ENCODE measurements at regions not wholly inside any gene's neighbourhood (a gene's known extent, or its start where the extent isn't known, plus 50 kb on each side); places are given as distances from the start of the nearest gene placed in this dataset.

DNA sequence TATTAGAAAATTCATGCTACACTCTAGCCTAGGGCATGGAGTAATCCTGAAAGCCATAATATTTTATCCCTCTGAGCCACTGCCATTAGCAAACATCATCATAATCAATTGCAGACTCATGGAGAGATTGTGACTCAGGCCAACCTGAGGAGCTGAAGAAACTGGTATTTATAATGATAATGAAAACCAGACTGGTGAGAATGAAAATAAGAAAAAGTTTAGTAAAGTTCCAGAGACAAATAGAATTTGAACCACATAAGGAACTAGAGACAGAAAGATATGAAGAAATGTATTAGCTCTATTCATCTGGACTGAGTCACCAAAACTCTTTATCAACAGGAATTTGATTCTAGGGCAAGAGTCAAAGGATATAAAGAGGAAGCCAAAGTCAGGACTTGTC is 158.7 kb downstream of the DRD1 start:
- no peak for DNase-seq (ENCODE audit: low read depth)

- DNase-seq (ENCODE audit: low read depth) = no peak
Observed at GRCh38 chr5:175284806-175285205, 159.2 kb downstream of the DRD1 start.

- DNase-seq (ENCODE audit: low read depth) = no peak
Observed at GRCh38 chr5:175282611-175283225, 161.3 kb downstream of the DRD1 start.

GRCh38 chr5:175281714-175282113 is 162.3 kb downstream of the DRD1 start:
- no peak for DNase-seq (ENCODE audit: low read depth)

- no peak for DNase-seq (ENCODE audit: low read depth)
Observed at GRCh38 chr5:175281257-175281656, 162.7 kb downstream of the DRD1 start.

- DNase-seq (ENCODE audit: low read depth) = no peak
Observed at GRCh38 chr5:175279506-175279905, 164.5 kb downstream of the DRD1 start.

DNA sequence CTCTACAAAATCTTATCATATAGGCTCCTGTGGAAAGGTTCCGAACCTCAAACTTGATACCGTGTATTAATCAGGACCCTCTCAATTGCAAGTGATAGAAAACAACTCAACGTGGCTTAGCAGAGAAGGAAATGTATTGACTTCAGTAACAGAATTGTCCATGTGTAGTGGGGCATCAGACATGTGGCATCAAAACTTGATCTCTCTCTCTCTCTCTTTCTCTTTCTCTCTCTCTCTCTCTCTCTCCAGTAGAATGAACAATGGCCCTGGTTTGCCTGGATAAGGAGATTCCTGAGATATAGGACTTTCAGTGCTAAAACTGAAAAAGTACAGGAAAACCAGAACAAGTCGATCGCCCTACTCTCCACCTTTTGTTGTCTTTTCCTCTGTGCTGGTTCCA is 168.2 kb downstream of the DRD1 start:
- DNase-seq (ENCODE audit: low read depth) = no peak

- DNase-seq (ENCODE audit: low read depth) = no peak
Observed at GRCh38 chr5:175275097-175275496, 168.9 kb downstream of the DRD1 start.

- DNase-seq (ENCODE audit: low read depth) = no peak
Observed at GRCh38 chr5:175274171-175274570, 169.8 kb downstream of the DRD1 start.

GRCh38 chr5:175264406-175264805 is 179.6 kb downstream of the DRD1 start:
- DNase-seq (ENCODE audit: low read depth) = no peak

DNA sequence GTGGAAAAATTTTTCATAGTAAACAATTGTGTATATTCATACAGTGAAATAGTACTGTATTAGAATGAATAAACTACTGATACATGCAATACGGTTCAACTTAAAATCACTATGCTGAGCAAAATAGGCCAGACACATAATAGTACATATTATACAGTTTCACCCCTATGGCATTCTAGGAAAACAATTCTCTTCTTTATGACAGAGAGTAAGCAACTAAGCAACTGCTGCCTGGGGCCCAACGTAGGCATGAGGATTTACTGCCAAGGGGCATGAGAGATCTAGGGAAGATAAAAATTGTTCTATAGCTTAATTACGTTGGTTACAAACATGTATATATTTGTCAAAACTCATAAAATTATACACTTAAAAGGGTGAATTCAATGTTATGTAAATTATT is 180.2 kb downstream of the DRD1 start:
- no peak for DNase-seq (ENCODE audit: low read depth)

GRCh38 chr5:175261526-175261925 is 182.5 kb downstream of the DRD1 start:
- no peak for DNase-seq (ENCODE audit: low read depth)

DNA sequence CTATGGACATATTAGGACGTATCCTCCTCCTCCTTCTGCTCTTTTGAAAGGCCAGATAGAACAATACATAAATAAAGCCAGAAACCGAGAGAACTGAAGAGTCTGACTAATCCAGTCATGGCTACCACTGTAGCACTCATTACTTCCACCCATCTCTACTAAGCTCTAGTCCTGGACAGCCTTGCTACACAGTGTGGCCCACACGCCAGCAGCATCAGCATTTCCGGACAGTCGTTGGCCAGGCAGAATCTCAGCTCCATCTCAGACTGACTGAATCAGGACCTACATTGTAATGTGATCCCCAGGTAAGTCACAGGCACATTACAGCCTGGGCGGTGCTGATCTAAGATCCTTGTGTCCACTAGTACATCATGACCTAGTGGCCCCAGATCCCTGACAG is 182.9 kb downstream of the DRD1 start:
- DNase-seq (ENCODE audit: low read depth) = no peak

- no peak for DNase-seq (ENCODE audit: low read depth)
Observed at GRCh38 chr5:175257847-175258194, 186.2 kb downstream of the DRD1 start.

DNA sequence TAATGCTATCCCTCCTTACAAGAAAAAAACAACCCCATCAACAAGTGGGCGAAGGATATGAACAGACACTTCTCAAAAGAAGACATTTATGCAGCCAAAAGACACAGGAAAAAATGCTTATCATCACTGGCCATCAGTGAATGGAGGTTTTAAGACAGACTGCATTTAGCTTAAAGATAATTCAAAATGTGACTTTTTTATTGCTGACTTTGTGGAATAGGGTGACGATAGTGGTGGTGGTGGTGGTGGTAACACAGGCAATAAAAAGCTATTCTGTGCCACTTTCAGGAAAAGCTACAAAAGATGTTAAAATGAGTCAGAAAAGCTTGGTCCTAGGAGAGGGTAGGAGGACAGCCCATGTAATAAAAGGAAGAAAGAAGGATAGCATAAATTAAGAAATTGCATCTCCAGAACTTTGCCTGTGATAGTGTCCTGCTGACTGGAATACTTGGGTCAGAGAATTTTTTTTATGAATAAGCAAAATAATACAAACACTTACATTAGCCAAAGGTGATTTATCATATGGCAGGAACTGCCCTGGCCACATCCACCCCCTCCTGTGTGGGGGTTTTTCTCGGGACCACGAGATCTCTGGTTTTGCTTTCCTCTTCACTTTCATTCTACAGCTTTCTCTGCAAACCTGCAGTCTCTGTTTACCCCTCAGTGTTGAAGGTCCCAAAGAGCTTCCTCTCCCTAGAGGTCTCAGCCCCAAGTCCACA is 186.7 kb downstream of the DRD1 start:
- no peak for DNase-seq (ENCODE audit: low read depth)

DNA sequence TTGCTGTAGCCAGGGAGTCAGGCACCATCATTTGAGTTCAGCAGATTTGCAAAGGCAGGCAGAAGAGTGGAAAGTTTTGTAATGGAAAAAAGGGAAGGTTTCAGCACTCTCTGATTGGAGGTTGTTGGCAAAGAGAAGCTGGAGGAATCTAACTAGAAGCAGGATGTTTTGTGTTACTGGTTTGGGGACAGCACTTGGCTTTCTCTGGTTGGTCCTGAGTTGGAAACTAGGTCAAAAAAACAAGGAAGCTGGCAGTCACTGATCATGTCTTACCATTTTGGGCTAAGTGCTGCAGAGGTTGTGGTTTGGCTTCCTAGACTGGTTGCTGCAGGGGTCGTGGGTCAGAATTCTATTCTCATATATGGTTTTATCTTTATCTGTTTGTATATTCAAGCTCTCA is 189.8 kb downstream of the DRD1 start:
- no peak for DNase-seq (ENCODE audit: low read depth)

DNA sequence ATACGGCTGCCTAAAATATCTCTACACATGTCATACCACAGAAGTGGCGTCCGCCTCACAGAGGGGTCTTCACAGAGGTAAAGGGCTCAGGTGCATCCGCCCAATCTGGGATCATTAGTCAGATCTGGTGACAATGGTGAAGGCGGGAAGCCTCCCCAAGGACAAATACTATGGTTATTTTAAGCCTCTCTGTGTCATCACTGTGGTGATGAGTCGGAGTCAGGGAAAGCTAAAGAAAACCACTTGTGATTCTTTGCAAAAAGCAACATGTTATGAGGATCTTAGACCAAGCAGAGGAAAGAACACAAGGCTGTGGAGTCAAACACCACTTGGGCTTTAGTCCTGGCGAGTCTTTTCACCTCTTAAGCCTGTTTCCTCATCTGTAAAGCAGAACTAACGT is 190.4 kb downstream of the DRD1 start:
- DNase-seq (ENCODE audit: low read depth) = no peak

DNA sequence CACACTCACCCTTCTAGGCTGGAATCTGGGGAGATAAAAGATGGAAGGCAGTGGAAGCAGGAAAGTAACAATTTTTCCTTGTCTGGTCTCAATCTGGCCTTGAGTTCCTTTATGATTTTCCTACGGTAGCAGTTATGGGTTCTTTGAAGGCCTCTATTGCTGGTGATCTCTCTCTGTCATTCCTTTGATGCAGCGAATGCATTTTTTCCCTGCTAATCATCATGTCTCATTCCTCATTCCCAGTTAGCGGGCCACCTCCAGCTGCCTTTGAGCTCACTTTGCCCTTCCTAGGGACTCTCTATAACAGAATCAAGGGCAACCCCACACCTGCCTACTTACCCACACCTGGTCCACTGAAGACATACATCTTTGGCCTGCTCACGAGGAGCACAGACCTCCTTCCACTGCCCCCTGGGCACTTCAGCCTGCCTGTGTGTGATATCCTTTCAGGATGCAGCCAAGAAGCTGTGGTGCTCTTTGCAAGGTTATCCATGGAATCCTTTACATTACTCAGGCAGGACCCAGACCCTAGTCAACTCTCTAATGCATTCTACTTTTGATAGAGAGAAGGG is 191.7 kb downstream of the DRD1 start:
- no peak for DNase-seq (ENCODE audit: low read depth)

DNA sequence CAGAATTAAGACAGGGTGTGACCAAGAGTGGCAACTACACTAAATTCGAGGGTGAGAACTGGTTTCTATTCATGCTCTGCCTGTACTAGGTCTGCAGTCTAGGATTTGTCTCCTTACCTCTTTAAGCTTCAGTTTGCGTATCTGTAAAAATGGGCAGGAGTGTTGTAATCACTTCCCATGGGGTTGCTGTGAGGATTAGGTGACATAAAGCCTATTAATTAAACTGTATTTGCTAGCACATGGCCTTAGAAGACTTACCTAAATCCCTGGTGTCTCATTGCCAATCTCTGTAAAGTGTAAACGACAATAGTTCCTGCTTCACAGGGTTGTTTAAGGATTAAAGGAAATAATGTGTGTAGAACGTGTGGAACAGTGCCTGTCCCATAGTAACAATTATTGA is 193.6 kb downstream of the DRD1 start:
- no peak for DNase-seq (ENCODE audit: low read depth)

GRCh38 chr5:175248416-175248905 is 195.5 kb downstream of the DRD1 start:
- no peak for DNase-seq (ENCODE audit: low read depth)

DNA sequence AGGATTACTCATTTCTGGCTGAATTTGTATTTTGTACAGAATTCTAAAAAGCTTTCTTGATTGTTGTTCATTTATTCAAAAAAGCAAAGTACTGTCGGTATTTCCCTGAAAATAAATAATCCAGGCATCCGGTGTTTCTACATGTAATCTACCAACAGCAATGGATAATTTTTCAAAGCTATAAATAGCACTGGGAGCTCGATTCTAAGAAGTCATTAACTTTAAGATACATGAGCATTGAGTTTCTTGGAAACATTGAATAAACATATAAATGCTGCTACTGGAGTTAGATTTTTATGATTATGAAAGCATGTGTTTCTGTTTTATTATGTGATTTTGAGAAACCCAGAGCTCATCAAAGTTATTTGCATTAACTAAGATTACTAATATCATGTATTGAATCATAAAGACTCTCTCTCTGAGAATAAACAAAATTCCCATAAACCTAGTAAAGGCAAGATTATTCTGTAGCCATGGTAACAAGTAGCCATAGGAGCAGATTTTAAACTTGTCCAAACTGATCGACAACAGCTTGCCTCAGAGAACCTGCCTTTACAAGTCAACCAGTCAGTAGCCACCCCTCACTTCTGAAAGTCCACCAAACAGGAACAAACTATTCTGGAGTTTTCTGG is 197.0 kb downstream of the DRD1 start:
- DNase-seq (ENCODE audit: low read depth) = no peak

DNA sequence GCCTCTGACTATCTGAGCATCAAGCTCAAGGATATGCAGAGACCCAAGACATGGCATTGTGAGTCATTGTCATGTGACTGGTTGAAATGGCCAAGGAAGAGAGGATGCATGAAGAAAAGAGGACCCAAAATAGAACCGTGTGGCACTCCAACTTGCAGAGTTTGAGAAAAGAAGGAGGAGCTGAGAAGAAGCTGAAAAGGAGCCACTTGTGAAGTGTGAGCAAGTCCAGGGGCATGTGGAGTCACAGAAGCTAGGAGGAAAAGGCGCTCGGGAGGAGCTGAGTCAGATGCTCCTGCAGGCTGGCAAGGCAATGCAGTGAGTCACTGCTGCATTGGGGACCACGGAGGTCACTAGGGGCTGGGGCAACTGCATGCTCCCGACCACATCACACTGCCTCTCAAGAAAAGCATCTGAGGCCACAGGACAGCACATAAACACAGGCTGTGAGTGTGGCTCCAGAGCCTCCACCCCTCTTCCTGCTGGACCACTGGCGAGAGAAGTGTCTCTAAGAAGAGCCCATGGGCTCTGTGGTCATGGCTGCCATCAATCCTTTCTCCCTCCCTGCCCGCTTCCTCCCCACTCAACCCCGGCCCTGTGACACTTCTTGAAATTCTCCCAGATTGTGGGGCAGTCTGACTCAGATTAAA is 197.6 kb downstream of the DRD1 start:
- no peak for DNase-seq (ENCODE audit: low read depth)

DNA sequence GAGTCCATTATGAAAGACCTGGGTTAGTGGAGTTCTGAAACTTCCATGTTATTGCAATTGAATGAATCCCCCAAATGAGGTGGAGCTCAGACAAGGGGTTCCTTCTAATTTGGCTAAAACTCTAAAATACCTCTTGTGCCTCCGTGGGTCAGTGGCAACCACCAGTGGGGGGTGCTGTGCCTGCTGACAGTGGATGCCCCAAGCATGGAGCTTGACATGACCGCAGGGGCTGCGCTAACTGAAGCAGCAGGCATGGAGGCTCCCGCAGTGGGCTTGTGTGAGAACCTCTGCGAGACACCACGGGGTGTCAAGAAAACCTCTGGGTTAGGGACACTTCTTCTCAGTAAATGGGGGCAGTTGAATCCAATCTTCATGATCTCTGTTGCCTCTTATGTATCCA is 200.5 kb downstream of the DRD1 start:
- no peak for DNase-seq (ENCODE audit: low read depth)
